SK-N-SH (cell line): ENCODE measurements at regions not wholly inside any gene's neighbourhood (a gene's known extent, or its start where the extent isn't known, plus 50 kb on each side); places are given as distances from the start of the nearest gene placed in this dataset.

Experiments
- CTCF ChIA-PET: fragments of 300-600, 350-600 bp; formaldehyde crosslinking; extraction: SDS; loops from one replicate; lab custom pipeline; 2021; lab: Yijun Ruan, JAX
- POLR2A ChIA-PET: fragments of 350-600 bp; sonication (Branson Sonifier 250); formaldehyde crosslinking; extraction: SDS; loops from one replicate; lab custom pipeline; 2020; ENCODE audit warnings: antibody characterized with exemption, inconsistent platforms; lab: Yijun Ruan, JAX
- DNase-seq: peaks from one replicate; pipeline ENCODE4 v3.0.0; 2012
- H2AFZ ChIP-seq: fragments of 200-600 bp; sonication (generic); 2 replicates; pipeline ENCODE4 v1.8.1; 2016; ENCODE audit warnings: antibody characterized with exemption, mild to moderate bottlenecking, low read depth
- H3F3A ChIP-seq: fragments of 200-600 bp; sonication (generic); replicated peaks from 2 replicates; pipeline ENCODE3; 2016; ENCODE audit warnings: antibody characterized with exemption, mild to moderate bottlenecking; ENCODE audit not compliant: insufficient read depth
- H3K27ac ChIP-seq, 2 experiments: fragments of 200-500 bp in 1 of 2; fragments of 200-600 bp in 1 of 2; sonication (Bioruptor generic) in 1 of 2; sonication (generic), shearing (Covaris generic) in 1 of 2; 2 replicates each; pipeline versions ENCODE4 v1.5.1 to v1.6.1; 2014 to 2016; ENCODE audit warnings: low read depth in 2 of 2, inconsistent platforms in 1 of 2, low read length in 1 of 2, mild to moderate bottlenecking in 1 of 2, mixed read lengths in 1 of 2
- H3K27me3 ChIP-seq: fragments of 200-600 bp; sonication (generic), shearing (Covaris generic); 2 replicates; pipeline ENCODE4 v1.6.1; 2016; ENCODE audit warnings: mixed run types; ENCODE audit not compliant: insufficient read depth
- H3K36me3 ChIP-seq, 2 experiments: fragments of 200-500 bp in 1 of 2; fragments of 200-600 bp in 1 of 2; sonication (Bioruptor generic) in 1 of 2; sonication (generic) in 1 of 2; replicated peaks in 1 of 2; 2 replicates each; pipeline versions ENCODE3 to v1.5.1; 2014 to 2016; ENCODE audit warnings: low read length in 1 of 2, mild to moderate bottlenecking in 1 of 2; ENCODE audit not compliant: insufficient read depth in 2 of 2, control insufficient read depth in 1 of 2
- H3K4me1 ChIP-seq, 2 experiments: fragments of 200-500 bp in 1 of 2; fragments of 200-600 bp in 1 of 2; sonication (Bioruptor generic) in 1 of 2; sonication (generic), shearing (Covaris generic) in 1 of 2; 2 replicates each; pipeline versions ENCODE4 v1.5.1 to v1.6.1; 2014 to 2016; ENCODE audit warnings: low read depth in 1 of 2, low read length in 1 of 2, mixed run types in 1 of 2; ENCODE audit not compliant: insufficient read depth in 2 of 2, control insufficient read depth in 1 of 2
- H3K4me2 ChIP-seq: fragments of 200-600 bp; sonication (generic), shearing (Covaris generic); 2 replicates; pipeline ENCODE4 v1.6.1; 2017; ENCODE audit warnings: mixed run types
- H3K4me3 ChIP-seq, 2 experiments: fragments of 200-500 bp in 1 of 2; fragments of 200-600 bp in 1 of 2; sonication (Bioruptor generic) in 1 of 2; sonication (generic), shearing (Covaris generic) in 1 of 2; 2 replicates each; pipeline versions ENCODE4 v1.5.1 to v1.8.1; 2014 to 2016; ENCODE audit warnings: low read depth in 2 of 2, inconsistent platforms in 1 of 2, low read length in 1 of 2, mild to moderate bottlenecking in 1 of 2, mixed read lengths in 1 of 2, moderate library complexity in 1 of 2
- H3K79me2 ChIP-seq: fragments of 200-600 bp; sonication (generic); 2 replicates; pipeline ENCODE4 v1.8.1; 2017; ENCODE audit warnings: mild to moderate bottlenecking; ENCODE audit not compliant: insufficient read depth
- H3K9ac ChIP-seq: fragments of 200-600 bp; sonication (generic); 2 replicates; pipeline ENCODE4 v1.6.1; 2017; ENCODE audit warnings: mixed run types
- H3K9me2 ChIP-seq: fragments of 200-600 bp; sonication (generic); 2 replicates; pipeline ENCODE4 v1.6.1; 2017; ENCODE audit warnings: mixed run types
- H3K9me3 ChIP-seq: fragments of 200-600 bp; sonication (generic); 2 replicates; pipeline ENCODE4 v1.6.1; 2017; ENCODE audit warnings: mixed run types, mild to moderate bottlenecking, moderate library complexity
- H4K20me1 ChIP-seq: fragments of 200-600 bp; sonication (generic); 2 replicates; pipeline ENCODE4 v1.6.1; 2017; ENCODE audit warnings: mild to moderate bottlenecking, mixed run types; ENCODE audit not compliant: insufficient read depth
- CHD2 ChIP-seq: fragments of 150-350 bp; IDR thresholded peaks from 2 replicates; pipeline ENCODE4 v1.6.1; 2018; ENCODE audit warnings: low read length; ENCODE audit not compliant: partially characterized antibody
- ELF1 ChIP-seq: IDR thresholded peaks from 2 replicates; pipeline ENCODE4 v1.4.0; 2012
- EP300 ChIP-seq, 2 experiments: IDR thresholded peaks; 2 replicates each; pipeline versions ENCODE4 v1.4.0 to v1.6.1; 2012; ENCODE audit warnings: borderline replicate concordance in 1 of 2, low read depth in 1 of 2, low read length in 1 of 2
- FOSL2 ChIP-seq: IDR thresholded peaks from 2 replicates; pipeline ENCODE4 v1.4.0; 2012; ENCODE audit warnings: low read depth, mild to moderate bottlenecking, moderate library complexity, borderline replicate concordance
- FOXJ3 ChIP-seq: sonication (generic); formaldehyde crosslinking; IDR thresholded peaks from 2 replicates; pipeline ENCODE4 v1.5.1; 2020; ENCODE audit warnings: mild to moderate bottlenecking, missing genetic modification reagents
- FOXM1 ChIP-seq: IDR thresholded peaks from 2 replicates; pipeline ENCODE4 v1.4.0; 2012; ENCODE audit warnings: low read depth, mild to moderate bottlenecking
- GABPA ChIP-seq: IDR thresholded peaks from 2 replicates; pipeline ENCODE4 v1.4.0; 2012; ENCODE audit warnings: low read depth, mild to moderate bottlenecking
- POLR2AphosphoS5 ChIP-seq: IDR thresholded peaks from 2 replicates; pipeline ENCODE4 v1.6.1; 2012; ENCODE audit warnings: low read depth, low read length
- SIN3A ChIP-seq: IDR thresholded peaks from 2 replicates; pipeline ENCODE4 v1.6.1; 2012; ENCODE audit warnings: low read depth, mild to moderate bottlenecking, low read length, moderate library complexity, borderline replicate concordance
- SMC3 ChIP-seq: IDR thresholded peaks from 2 replicates; pipeline ENCODE4 v1.6.1; 2012; ENCODE audit warnings: low read depth, low read length, improper control_type of control experiment
- TEAD4 ChIP-seq: IDR thresholded peaks from 2 replicates; pipeline ENCODE4 v1.4.0; 2012; ENCODE audit warnings: mild to moderate bottlenecking, borderline replicate concordance; ENCODE audit not compliant: insufficient read depth
- WGBS: methylation state at CpG from one replicate; pipeline ENCODE4 v1.1.6; 2017; ENCODE audit warnings: low lambda C conversion rate; 5-methylcytosine and 5-hydroxymethylcytosine counted together
- TF ChIP-seq, protein P1 (sequence below): fragments of 150-350 bp; IDR thresholded peaks from 2 replicates; pipeline ENCODE4 v1.6.1; 2016; ENCODE audit warnings: mild to moderate bottlenecking, low read depth, low read length
- TF ChIP-seq, protein P2 (sequence below): fragments of 150-350 bp; IDR thresholded peaks from 2 replicates; pipeline ENCODE4 v1.6.1; 2017; ENCODE audit warnings: antibody characterized with exemption, low read length, low read depth, borderline replicate concordance
- TF ChIP-seq, protein P3 (sequence below): IDR thresholded peaks from 2 replicates; pipeline ENCODE4; 2012
- TF ChIP-seq, protein P4 (sequence below): IDR thresholded peaks from 2 replicates; pipeline ENCODE4 v1.4.0; 2012; ENCODE audit warnings: low read depth, borderline replicate concordance
- TF ChIP-seq, protein P5 (sequence below): IDR thresholded peaks from 2 replicates; pipeline ENCODE4 v1.4.0; 2012; ENCODE audit warnings: low read depth
- TF ChIP-seq, protein P6 (sequence below): fragments of 200-600 bp; sonication (generic); IDR thresholded peaks from 2 replicates; pipeline ENCODE4 v1.6.1; 2017; ENCODE audit warnings: antibody characterized with exemption, mild to moderate bottlenecking, moderate library complexity

DNA sequence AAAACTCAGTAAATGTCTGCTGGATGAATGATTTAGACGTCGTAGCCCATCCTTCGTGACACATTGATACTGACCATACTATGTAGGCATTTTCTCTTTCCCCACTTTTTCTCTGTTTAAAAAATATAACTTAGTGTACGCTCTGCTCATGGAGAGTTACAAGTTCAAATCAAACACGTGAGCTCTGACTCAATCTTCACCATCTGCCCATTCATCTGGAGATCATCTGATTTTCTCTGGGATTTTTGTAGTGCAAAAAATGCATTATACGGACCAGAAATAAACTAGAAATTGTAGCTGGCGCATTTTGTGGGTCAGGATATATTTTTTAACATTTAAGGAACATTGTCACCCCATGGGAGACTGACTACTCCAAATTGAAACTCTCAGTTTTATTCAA, 124.7 kb upstream of the FAM9B start (continued):
- TF ChIP-seq, protein P1, sequence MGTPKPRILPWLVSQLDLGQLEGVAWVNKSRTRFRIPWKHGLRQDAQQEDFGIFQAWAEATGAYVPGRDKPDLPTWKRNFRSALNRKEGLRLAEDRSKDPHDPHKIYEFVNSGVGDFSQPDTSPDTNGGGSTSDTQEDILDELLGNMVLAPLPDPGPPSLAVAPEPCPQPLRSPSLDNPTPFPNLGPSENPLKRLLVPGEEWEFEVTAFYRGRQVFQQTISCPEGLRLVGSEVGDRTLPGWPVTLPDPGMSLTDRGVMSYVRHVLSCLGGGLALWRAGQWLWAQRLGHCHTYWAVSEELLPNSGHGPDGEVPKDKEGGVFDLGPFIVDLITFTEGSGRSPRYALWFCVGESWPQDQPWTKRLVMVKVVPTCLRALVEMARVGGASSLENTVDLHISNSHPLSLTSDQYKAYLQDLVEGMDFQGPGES: no peak
- TF ChIP-seq, protein P2, sequence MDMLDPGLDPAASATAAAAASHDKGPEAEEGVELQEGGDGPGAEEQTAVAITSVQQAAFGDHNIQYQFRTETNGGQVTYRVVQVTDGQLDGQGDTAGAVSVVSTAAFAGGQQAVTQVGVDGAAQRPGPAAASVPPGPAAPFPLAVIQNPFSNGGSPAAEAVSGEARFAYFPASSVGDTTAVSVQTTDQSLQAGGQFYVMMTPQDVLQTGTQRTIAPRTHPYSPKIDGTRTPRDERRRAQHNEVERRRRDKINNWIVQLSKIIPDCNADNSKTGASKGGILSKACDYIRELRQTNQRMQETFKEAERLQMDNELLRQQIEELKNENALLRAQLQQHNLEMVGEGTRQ: no peak
- no peak for TF ChIP-seq EP300 (IDR thresholded peaks at IDR 0.05; ENCODE audit: borderline replicate concordance in 1 of 2, low read depth in 1 of 2, low read length in 1 of 2)
- no peak for TF ChIP-seq FOSL2
- no peak for TF ChIP-seq GABPA
- TF ChIP-seq, all 33 proteins: peak for 0

DNA sequence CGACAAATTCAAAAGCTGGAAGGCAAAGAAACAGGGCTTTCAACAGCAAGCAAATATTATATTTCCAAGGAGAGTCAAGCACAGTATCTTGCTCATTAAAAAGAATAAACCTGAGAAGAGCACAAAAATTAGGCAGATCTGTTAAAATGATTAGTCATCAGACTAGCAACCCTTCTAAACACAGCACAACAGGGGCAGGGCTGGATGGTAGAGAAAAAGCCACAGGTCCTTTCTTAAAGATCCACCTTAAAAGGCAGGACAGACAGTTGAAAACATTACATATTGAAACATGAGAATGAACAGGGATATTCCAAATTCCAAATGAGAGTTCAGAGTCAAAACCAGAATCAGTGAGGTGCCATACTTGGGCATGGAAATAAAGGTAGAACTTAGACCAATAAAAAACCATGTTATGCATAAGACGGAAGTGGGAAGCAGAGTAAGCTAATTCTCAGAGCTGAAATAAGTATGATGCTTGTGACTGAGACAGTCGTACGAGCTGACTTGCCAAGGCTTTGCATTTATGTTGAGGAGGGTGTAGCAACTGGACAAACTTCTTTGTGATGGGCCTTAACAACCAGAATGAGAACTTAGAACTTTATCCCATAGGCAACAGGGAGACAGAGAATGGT, 126.9 kb upstream of the FAM9B start:
- POLR2A ChIA-PET: no interaction called here
- TF ChIP-seq ELF1: no peak
- TF ChIP-seq, protein P3, sequence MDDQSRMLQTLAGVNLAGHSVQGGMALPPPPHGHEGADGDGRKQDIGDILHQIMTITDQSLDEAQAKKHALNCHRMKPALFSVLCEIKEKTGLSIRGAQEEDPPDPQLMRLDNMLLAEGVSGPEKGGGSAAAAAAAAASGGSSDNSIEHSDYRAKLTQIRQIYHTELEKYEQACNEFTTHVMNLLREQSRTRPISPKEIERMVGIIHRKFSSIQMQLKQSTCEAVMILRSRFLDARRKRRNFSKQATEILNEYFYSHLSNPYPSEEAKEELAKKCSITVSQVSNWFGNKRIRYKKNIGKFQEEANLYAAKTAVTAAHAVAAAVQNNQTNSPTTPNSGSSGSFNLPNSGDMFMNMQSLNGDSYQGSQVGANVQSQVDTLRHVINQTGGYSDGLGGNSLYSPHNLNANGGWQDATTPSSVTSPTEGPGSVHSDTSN: no peak
- TF ChIP-seq SMC3: no peak
- no peak overlapping the region for H3K27ac ChIP-seq
- WGBS: 39% methylated on average over 4 of the region's 4 CpGs
- H3K4me1 ChIP-seq: no peaks in the 10 kb centered on the region; a peak in 1 of 4 replicates
- H3F3A ChIP-seq: no peaks in the 10 kb centered on the region
- H3K9me2 ChIP-seq: no peaks in the 10 kb centered on the region
- no peak overlapping the region for H3K4me3 ChIP-seq
- no peak overlapping the region for H3K4me2 ChIP-seq
- DNase-seq: no peak
- no peaks in the 10 kb centered on the region for H3K27me3 ChIP-seq
- CTCF ChIA-PET: no interaction called here
- no peaks in the 10 kb centered on the region for H3K9me3 ChIP-seq
- H3K79me2 ChIP-seq: no peaks in the 10 kb centered on the region
- no peak overlapping the region for H2AFZ ChIP-seq
- H4K20me1 ChIP-seq: no peaks in the 10 kb centered on the region
- no peaks in the 10 kb centered on the region for H3K36me3 ChIP-seq
- no peak overlapping the region for H3K9ac ChIP-seq

DNA sequence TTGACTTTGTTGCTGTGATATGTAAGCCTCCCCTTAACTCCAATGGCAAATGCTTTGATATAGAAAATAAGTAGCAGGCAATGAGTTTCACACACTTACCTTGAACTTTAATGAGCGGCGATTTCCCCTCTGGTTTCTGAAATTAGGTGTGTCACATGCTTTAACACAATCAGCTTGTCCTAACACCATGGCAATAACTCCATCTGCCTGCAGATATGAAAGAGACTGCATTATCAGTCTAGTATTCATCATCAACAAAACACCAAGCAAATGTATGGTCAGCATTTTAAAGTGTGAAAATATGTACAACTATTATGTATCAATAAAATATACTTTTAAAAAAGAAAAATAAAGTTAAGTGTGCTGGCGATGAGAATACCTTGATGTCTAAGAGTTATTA, 128.8 kb upstream of the FAM9B start:
- Histone ChIP-seq H3K9ac (no peak overlapping the region), H3K9me2 (no peaks in the 10 kb centered on the region), H3K4me3 (no peak overlapping the region), H3K36me3 (no peaks in the 10 kb centered on the region), H2AFZ (no peak overlapping the region), H3K4me2 (no peak overlapping the region), H3K9me3 (no peaks in the 10 kb centered on the region), H3K27me3 (no peaks in the 10 kb centered on the region), H3K27ac (no peak overlapping the region), H3K4me1 (no peaks in the 10 kb centered on the region; a peak in 1 of 4 replicates), H3K79me2 (no peaks in the 10 kb centered on the region), H3F3A (no peaks in the 10 kb centered on the region), H4K20me1 (no peaks in the 10 kb centered on the region)
- ChIA-PET POLR2A (no interaction called here), CTCF (no interaction called here)
- DNase-seq: no peak
- whole genome bisulfite sequencing: 44% methylated on average over 3 of the region's 3 CpGs
- TF ChIP-seq, protein P2: no peak
- no peak for TF ChIP-seq TEAD4
- TF ChIP-seq SMC3: no peak
- no peak for TF ChIP-seq FOXJ3 (CRISPR knock-in tag)
- TF ChIP-seq, protein P4, sequence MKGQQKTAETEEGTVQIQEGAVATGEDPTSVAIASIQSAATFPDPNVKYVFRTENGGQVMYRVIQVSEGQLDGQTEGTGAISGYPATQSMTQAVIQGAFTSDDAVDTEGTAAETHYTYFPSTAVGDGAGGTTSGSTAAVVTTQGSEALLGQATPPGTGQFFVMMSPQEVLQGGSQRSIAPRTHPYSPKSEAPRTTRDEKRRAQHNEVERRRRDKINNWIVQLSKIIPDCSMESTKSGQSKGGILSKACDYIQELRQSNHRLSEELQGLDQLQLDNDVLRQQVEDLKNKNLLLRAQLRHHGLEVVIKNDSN: no peak
- no peak for TF ChIP-seq POLR2AphosphoS5
- TF ChIP-seq, protein P5, sequence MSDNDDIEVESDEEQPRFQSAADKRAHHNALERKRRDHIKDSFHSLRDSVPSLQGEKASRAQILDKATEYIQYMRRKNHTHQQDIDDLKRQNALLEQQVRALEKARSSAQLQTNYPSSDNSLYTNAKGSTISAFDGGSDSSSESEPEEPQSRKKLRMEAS: no peak
- no peak for TF ChIP-seq FOXM1
- no peak for TF ChIP-seq GABPA
- no peak for TF ChIP-seq CHD2
- TF ChIP-seq, protein P6, sequence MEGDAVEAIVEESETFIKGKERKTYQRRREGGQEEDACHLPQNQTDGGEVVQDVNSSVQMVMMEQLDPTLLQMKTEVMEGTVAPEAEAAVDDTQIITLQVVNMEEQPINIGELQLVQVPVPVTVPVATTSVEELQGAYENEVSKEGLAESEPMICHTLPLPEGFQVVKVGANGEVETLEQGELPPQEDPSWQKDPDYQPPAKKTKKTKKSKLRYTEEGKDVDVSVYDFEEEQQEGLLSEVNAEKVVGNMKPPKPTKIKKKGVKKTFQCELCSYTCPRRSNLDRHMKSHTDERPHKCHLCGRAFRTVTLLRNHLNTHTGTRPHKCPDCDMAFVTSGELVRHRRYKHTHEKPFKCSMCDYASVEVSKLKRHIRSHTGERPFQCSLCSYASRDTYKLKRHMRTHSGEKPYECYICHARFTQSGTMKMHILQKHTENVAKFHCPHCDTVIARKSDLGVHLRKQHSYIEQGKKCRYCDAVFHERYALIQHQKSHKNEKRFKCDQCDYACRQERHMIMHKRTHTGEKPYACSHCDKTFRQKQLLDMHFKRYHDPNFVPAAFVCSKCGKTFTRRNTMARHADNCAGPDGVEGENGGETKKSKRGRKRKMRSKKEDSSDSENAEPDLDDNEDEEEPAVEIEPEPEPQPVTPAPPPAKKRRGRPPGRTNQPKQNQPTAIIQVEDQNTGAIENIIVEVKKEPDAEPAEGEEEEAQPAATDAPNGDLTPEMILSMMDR: no peak
- no peak for TF ChIP-seq EP300 (IDR thresholded peaks at IDR 0.05; ENCODE audit: borderline replicate concordance in 1 of 2, low read depth in 1 of 2, low read length in 1 of 2)
- no peak for TF ChIP-seq SIN3A
